GM12874 (cell line): ENCODE measurements at regions not wholly inside any gene's neighbourhood (a gene's known extent, or its start where the extent isn't known, plus 50 kb on each side); places are given as distances from the start of the nearest gene placed in this dataset.

Source experiments
- CTCF ChIP-seq: IDR thresholded peaks from 2 replicates; pipeline ENCODE4 v1.5.1; 2011; ENCODE audit warnings: low read depth, mild to moderate bottlenecking, control low read depth, low read length, moderate library complexity; ENCODE audit not compliant: insufficient read depth

- TF ChIP-seq CTCF = no peak
Measured at GRCh38 chr17:33739714-33740113, 446.6 kb upstream of the ASIC2 start.

GRCh38 chr17:33745047-33745760 lies 452.1 kb upstream of the ASIC2 start:
- TF ChIP-seq CTCF = no peak

- TF ChIP-seq CTCF = no peak
Measured at GRCh38 chr17:33749171-33749570, 456.1 kb upstream of the ASIC2 start.

DNA sequence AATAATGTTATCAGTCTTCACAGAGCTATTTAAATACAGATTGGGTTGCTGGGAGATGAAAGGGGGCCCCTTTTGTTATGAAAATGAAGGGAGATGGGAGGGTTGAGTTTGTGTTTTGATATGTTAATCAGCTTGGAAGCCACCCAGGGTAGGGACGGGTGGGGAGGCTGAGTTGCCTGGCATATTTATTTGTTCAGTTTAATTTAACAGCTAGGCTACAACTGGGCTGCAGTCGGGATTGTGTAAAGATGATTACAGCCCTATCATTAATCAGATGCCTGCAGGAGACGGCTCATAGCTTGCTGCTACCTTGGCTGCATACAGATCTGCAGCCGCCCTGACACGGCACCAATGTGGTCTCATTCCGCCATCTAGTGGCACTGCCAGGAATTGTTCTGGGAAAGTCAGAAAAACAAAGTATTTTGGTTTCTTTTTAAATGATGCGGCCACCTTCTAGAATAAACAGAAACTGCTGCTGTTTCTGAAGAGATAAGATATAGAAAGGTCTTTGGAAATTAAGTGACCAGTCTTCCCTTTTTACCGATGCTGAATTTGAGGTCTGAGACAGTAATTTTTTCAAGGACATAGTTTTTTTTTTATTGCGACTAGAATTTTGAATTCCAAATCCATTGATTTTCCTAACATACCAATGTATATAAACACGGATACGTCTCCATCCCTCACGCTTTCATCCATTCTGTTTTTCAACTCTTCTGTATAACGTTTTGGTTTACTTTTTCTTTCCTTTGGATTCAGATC lies 458.0 kb upstream of the ASIC2 start:
- TF ChIP-seq CTCF = peak; percentile 85

DNA sequence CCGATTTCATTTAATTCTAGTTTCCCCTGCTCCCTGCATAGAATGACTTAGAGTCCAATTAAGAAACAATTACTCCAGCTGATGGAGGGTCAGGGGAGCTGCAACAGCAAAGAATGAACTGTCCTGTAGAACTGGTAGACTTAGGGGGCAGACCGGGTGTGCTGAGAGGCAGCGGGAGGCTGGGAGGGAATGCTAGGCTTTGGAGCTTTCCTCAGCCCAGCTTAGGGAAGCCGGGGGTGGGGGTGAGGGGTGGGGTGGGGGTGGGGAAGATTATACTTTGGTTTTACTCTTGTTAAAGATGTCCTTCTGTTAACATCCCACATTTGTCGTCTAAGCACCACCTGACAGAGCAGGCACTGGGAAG lies 458.6 kb upstream of the ASIC2 start:
- no peak for TF ChIP-seq CTCF

DNA sequence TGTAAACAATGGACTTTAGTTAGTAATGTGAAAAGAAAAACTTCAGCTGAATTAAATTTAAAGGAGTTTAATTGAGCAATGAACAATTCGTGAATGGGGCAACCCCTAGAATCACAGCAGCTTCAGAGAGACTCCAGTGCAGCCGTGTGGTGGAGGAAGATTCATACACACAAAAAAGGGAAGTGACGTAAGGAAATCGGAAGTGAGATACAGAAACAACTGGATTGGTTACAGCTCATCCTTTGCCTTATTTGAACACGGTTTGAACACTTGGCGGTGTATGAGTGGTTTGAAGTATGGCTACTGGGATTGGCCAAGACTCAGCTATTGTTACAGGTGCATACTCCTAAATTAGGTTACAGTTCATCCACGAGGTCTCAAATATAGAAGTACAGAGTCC lies 460.4 kb upstream of the ASIC2 start:
- TF ChIP-seq CTCF = no peak

DNA sequence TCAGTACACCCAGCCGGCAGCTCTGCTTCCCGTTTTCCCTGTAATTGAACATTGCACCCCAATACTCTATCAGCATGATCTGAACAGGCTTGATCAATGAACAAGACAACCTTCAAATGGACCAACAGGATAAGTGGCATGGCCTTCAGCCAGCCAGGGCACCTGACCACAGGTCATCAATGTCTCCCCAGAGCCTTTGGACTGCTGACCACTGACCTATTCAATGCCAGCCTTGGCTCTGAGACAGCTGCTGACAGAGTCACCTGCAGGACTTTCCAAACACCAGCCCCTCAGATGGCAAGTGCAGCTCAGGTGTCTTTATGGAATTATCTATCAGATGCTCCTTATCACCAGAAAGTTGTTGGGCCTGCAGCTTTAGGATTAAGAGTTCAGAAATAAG lies 462.9 kb upstream of the ASIC2 start:
- TF ChIP-seq CTCF = no peak
